K562 (cell line): ENCODE measurements at regions not wholly inside any gene's neighbourhood (a gene's known extent, or its start where the extent isn't known, plus 50 kb on each side); places are given as distances from the start of the nearest gene placed in this dataset.

Experiments
- ATAC-seq: fragments of 200-7000 bp; cut with Tn5 transposase; 3 replicates; pipeline ENCODE4 v1.9.1; 2020; ENCODE audit warnings: moderate library complexity
- BruUV-seq: library from RNA; stranded (reverse); fragments of 400-500 nt; replicated peaks from 2 replicates; lab custom pipeline; 2021; lab: Mats Ljungman, UMichigan
- CTCF ChIA-PET: fragments of 300-600 bp; formaldehyde crosslinking; extraction: SDS; loops from one replicate; lab custom pipeline; 2021; ENCODE audit warnings: low intra/inter-chr PET ratio; lab: Yijun Ruan, JAX
- POLR2A ChIA-PET: fragments of 300-600, 350-650 bp; sonication (Branson Sonifier 250); formaldehyde crosslinking; extraction: SDS; loops from one replicate; lab custom pipeline; 2021; ENCODE audit warnings: antibody characterized with exemption, inconsistent platforms; lab: Yijun Ruan, JAX
- DNase-seq, 4 experiments: peaks; one replicate each; pipeline versions ENCODE4 v3.0.0 to v3.0.0-alpha.2; 2011 to 2018; ENCODE audit warnings: low spot score in 3 of 4, mixed read lengths in 3 of 4; ENCODE audit errors: extremely low read depth in 1 of 4
- FAIRE-seq: peaks from 2 replicates; lab custom pipeline; 2011; peaks lifted over from hg19 to GRCh38; lab: Jason Lieb, UNC
- H2AFZ ChIP-seq: 2 replicates; pipeline ENCODE4 v1.6.0; 2011; ENCODE audit warnings: low read depth, low read length, control low read depth, inconsistent platforms
- H3K27ac ChIP-seq: fragments of 200-600 bp; 3 replicates; pipeline ENCODE4 v1.8.0; 2011; ENCODE audit warnings: low read depth, mild to moderate bottlenecking, control low read depth, inconsistent platforms, low read length, moderate library complexity, mixed read lengths; ENCODE audit errors: extremely low read depth
- H3K27me3 ChIP-seq, 2 experiments: fragments of 300-600 bp in 1 of 2; 2 replicates in 1 of 2; 3 replicates in 1 of 2; pipeline versions ENCODE4 v1.6.0 to v1.8.0; 2011; ENCODE audit warnings: inconsistent platforms in 2 of 2, low read length in 2 of 2, mild to moderate bottlenecking in 1 of 2, mixed read lengths in 1 of 2, moderate library complexity in 1 of 2; ENCODE audit not compliant: control insufficient read depth in 2 of 2, insufficient read depth in 2 of 2
- H3K36me3 ChIP-seq: fragments of 300-600 bp; 3 replicates; pipeline ENCODE4 v1.8.0; 2011; ENCODE audit warnings: mild to moderate bottlenecking, low read length, inconsistent platforms; ENCODE audit not compliant: control insufficient read depth, insufficient read depth
- H3K4me1 ChIP-seq, 2 experiments: fragments of 200-600 bp in 1 of 2; replicated peaks in 1 of 2; 2 replicates in 1 of 2; 3 replicates in 1 of 2; pipeline versions ENCODE4 v1.5.1 to v1.8.0; 2011; ENCODE audit warnings: inconsistent platforms in 2 of 2, low read length in 2 of 2, mild to moderate bottlenecking in 1 of 2, mixed read lengths in 1 of 2, moderate library complexity in 1 of 2; ENCODE audit not compliant: control insufficient read depth in 2 of 2, insufficient read depth in 2 of 2
- H3K4me2 ChIP-seq: 2 replicates; pipeline ENCODE4 v1.6.1; 2011; ENCODE audit warnings: low read length, control low read depth, inconsistent platforms, mixed read lengths; ENCODE audit not compliant: insufficient read depth
- H3K4me3 ChIP-seq: fragments of 200-600 bp; sonication (generic), shearing (Covaris generic); 2 replicates; pipeline ENCODE4 v1.5.1; 2016; ENCODE audit warnings: control low read depth, inconsistent platforms
- H3K79me2 ChIP-seq: fragments of 200-600 bp; 3 replicates; pipeline ENCODE4 v1.8.0; 2011; ENCODE audit warnings: low read length, inconsistent platforms; ENCODE audit not compliant: control insufficient read depth, insufficient read depth
- H3K9ac ChIP-seq, 2 experiments: 2 replicates each; pipeline versions ENCODE4 v1.6.0 to v1.6.1; 2011; ENCODE audit warnings: low read depth in 2 of 2, low read length in 2 of 2, control low read depth in 1 of 2, inconsistent platforms in 1 of 2, mild to moderate bottlenecking in 1 of 2, mixed read lengths in 1 of 2; ENCODE audit not compliant: insufficient read depth in 1 of 2
- H3K9me1 ChIP-seq: one replicate; pipeline ENCODE4 v1.6.0; 2011; ENCODE audit warnings: inconsistent platforms, mild to moderate bottlenecking, low read length, moderate library complexity; ENCODE audit not compliant: control insufficient read depth, insufficient read depth
- H3K9me3 ChIP-seq: replicated peaks from 2 replicates; pipeline ENCODE4 v1.5.1; 2011; ENCODE audit warnings: low read depth, low read length, inconsistent platforms; ENCODE audit not compliant: control insufficient read depth, insufficient read depth
- H4K20me1 ChIP-seq: replicated peaks from 2 replicates; pipeline ENCODE4 v1.6.1; 2011; ENCODE audit warnings: low read length, inconsistent platforms, mixed read lengths; ENCODE audit not compliant: control insufficient read depth, insufficient read depth
- CC2D1A ChIP-seq: fragments of 450-650 bp; IDR thresholded peaks from 2 replicates; pipeline ENCODE4 v1.6.1; 2017; ENCODE audit warnings: mild to moderate bottlenecking
- KLF16 ChIP-seq: IDR thresholded peaks from 2 replicates; pipeline ENCODE4 v1.6.1; 2016; ENCODE audit warnings: antibody characterized with exemption
- PATZ1 ChIP-seq: fragments of 250-450 bp; sonication (Bioruptor Pico); IDR thresholded peaks from 2 replicates; pipeline ENCODE4 v1.5.0; 2020; ENCODE audit warnings: mild to moderate bottlenecking, borderline replicate concordance
- SPI1 ChIP-seq: IDR thresholded peaks from 2 replicates; pipeline ENCODE4 v1.6.1; 2011; ENCODE audit warnings: low read depth, low read length, control low read depth, borderline replicate concordance
- ZNF282 ChIP-seq: sonication (generic); formaldehyde crosslinking; IDR thresholded peaks from 2 replicates; pipeline ENCODE4 v1.8.1; 2023; ENCODE audit warnings: missing genetic modification reagents
- ZSCAN29 ChIP-seq: fragments of 450-650 bp; IDR thresholded peaks from 2 replicates; pipeline ENCODE4 v1.6.1; 2017
- WGBS: fragments of 100-300 bp; shearing (Covaris generic); methylation state at CpG from one replicate; pipeline ENCODE4 v1.1.6; 2016; ENCODE audit warnings: low coverage, mixed read lengths; ENCODE audit not compliant: insufficient coverage; ENCODE audit errors: missing lambda C conversion rate; 5-methylcytosine and 5-hydroxymethylcytosine counted together
- in situ Hi-C: fragments of 300-500 bp; cut with MboI; formaldehyde crosslinking; loops from 4 replicates; pipeline ENCODE4 v1.15.0; 2018; ENCODE audit warnings: inconsistent platforms, mixed read lengths
- intact Hi-C: fragments of 100-400 bp; cut with micrococcal nuclease; formaldehyde crosslinking; loops from 2 replicates; pipeline ENCODE4 v1.14.2; 2022
- TF ChIP-seq, protein P1 (sequence below), 2 experiments: fragments of 450-650 bp; IDR thresholded peaks; 2 replicates each; pipeline ENCODE4 v1.6.1; 2016; ENCODE audit warnings: mild to moderate bottlenecking in 2 of 2, borderline replicate concordance in 1 of 2, low read depth in 1 of 2, moderate library complexity in 1 of 2

DNA sequence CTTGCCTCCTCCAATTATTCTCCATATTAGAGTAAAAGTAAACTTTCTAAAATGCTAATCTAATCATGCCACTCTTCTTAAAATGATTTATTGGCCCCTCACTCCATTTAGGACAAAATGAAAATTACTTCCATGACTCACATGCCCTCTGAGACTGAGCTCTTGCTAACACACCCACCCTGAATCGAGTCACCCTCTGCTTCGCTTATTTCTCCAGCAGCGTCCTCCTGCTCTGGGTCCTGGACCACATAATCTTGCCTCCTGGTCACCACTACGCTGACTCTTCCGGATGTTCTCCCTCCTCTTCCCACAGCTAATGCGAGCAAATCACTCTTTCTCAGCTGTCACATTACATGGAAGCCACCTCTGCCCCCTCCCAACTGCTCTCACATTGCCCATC lies 384.0 kb upstream of the FZD8 start:
- H3K36me3 ChIP-seq: no peaks in the 10 kb centered on the region
- H4K20me1 ChIP-seq: no peaks in the 10 kb centered on the region
- intact Hi-C loops: no loop called here
- H3K4me3 ChIP-seq: no peak overlapping the region
- H3K9ac ChIP-seq: no peak overlapping the region
- H3K79me2 ChIP-seq: no peaks in the 10 kb centered on the region
- no peak for TF ChIP-seq ZSCAN29
- no peak for ATAC-seq
- in situ Hi-C loops: no loop called here
- no peaks in the 10 kb centered on the region for H3K4me1 ChIP-seq
- no peak overlapping the region for H2AFZ ChIP-seq
- POLR2A ChIA-PET: no interaction called here
- no peaks in the 10 kb centered on the region for H3K9me1 ChIP-seq
- CTCF ChIA-PET: no interaction called here
- H3K27ac ChIP-seq: no peak overlapping the region
- no peak for FAIRE-seq
- H3K27me3 ChIP-seq: no peaks in the 10 kb centered on the region
- H3K4me2 ChIP-seq: no peak overlapping the region
- H3K9me3 ChIP-seq: no peaks in the 10 kb centered on the region
- DNase-seq: no peak
- BruUV-seq: no TSS peak
- WGBS: 2% methylated on average over 6 of the region's 6 CpGs

DNA sequence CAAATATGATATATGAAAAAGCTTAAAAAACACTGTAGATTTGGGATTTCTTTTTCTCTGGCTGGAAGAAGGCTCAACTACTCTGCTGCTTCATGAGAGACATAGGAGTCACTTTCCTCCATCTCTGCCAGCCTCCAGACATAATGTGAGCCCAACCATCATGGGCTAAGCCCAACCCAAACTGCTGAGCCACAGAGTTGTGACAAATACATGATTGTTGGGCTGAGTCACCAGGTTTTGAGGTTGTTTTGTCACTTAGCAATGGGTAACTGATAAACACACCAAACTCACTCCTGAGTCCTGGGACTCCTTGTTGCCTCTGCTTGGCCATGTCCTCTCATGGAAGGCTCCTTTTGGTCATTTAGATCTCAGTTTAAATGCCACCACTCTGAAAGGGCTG lies 381.8 kb upstream of the FZD8 start:
- H3K4me2 ChIP-seq: no peak overlapping the region
- CTCF ChIA-PET: no interaction called here
- no peaks in the 10 kb centered on the region for H3K36me3 ChIP-seq
- no peak for ATAC-seq
- no peaks in the 10 kb centered on the region for H3K79me2 ChIP-seq
- no peak for FAIRE-seq
- in situ Hi-C loops (no loop called here), intact Hi-C loops (no loop called here)
- no peak overlapping the region for H3K9ac ChIP-seq
- H3K4me3 ChIP-seq: no peak overlapping the region
- no peaks in the 10 kb centered on the region for H3K9me1 ChIP-seq
- H3K9me3 ChIP-seq: no peaks in the 10 kb centered on the region
- BruUV-seq: no TSS peak
- H3K27ac ChIP-seq: no peak overlapping the region
- H4K20me1 ChIP-seq: no peaks in the 10 kb centered on the region
- DNase-seq: no peak
- POLR2A ChIA-PET: no interaction called here
- H2AFZ ChIP-seq: no peak overlapping the region
- H3K4me1 ChIP-seq: no peaks in the 10 kb centered on the region
- H3K27me3 ChIP-seq: no peaks in the 10 kb centered on the region
- TF ChIP-seq, protein P1, sequence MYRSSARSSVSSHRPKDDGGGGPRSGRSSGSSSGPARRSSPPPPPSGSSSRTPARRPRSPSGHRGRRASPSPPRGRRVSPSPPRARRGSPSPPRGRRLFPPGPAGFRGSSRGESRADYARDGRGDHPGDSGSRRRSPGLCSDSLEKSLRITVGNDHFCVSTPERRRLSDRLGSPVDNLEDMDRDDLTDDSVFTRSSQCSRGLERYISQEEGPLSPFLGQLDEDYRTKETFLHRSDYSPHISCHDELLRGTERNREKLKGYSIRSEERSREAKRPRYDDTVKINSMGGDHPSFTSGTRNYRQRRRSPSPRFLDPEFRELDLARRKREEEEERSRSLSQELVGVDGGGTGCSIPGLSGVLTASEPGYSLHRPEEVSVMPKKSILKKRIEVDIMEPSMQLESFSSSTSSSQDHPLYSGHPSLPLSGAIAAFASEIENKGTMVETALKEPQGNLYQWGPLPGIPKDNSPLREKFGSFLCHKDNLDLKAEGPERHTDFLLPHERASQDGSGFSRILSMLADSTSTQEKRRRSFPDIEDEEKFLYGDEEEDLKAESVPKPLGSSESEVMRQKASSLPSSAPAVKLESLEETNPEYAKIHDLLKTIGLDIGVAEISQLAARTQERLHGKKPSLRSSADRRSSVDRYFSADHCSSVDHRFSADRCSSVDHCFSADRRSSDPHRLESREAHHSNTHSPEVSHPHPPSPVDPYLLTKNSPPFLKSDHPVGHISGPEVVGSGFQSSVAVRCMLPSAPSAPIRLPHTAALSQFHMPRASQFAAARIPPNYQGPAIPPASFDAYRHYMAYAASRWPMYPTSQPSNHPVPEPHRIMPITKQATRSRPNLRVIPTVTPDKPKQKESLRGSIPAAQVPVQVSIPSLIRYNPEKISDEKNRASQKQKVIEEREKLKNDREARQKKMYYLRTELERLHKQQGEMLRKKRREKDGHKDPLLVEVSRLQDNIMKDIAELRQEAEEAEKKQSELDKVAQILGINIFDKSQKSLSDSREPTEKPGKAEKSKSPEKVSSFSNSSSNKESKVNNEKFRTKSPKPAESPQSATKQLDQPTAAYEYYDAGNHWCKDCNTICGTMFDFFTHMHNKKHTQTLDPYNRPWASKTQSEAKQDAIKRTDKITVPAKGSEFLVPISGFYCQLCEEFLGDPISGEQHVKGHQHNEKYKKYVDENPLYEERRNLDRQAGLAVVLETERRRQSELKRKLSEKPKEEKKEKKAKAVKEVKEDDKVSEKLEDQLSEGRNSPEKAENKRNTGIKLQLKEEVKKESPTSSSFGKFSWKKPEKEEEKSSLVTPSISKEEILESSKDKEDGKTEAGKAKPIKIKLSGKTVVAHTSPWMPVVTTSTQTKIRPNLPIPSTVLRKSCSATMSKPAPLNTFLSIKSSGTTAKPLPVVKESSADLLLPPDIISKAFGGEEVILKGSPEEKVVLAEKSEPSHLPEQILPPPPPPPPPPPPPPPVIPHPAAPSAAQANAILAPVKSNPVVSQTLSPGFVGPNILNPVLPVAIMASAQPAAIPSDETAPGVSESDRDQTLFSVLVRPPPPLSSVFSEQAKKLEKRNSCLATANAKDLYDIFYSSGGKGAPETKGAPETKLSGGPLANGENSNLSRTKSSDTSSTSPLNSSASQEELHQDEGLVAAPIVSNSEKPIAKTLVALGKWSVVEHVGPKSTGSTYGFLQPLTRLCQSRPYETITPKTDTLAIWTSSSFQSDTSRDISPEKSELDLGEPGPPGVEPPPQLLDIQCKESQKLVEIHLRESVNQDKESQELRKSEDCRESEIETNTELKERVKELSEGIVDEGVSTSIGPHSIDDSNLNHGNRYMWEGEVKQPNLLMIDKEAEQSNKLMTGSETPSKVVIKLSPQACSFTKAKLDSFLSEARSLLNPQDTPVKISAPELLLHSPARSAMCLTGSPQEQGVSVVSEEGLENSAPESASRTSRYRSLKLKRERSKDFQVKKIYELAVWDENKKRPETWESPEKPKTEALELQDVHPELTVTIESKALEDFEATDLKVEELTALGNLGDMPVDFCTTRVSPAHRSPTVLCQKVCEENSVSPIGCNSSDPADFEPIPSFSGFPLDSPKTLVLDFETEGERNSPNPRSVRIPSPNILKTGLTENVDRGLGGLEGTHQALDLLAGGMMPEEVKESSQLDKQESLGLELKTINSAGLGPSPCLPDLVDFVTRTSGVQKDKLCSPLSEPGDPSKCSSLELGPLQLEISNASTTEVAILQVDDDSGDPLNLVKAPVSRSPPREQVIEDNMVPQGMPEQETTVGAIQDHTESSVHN (IDR thresholded peaks at IDR 0.05; ENCODE audit: borderline replicate concordance in 1 of 2, low read depth in 1 of 2): no peak
- TF ChIP-seq PATZ1 (CRISPR knock-in tag): no peak
- TF ChIP-seq ZNF282 (CRISPR knock-in tag): no peak
- TF ChIP-seq KLF16: no peak
- no peak for TF ChIP-seq SPI1
- no peak for TF ChIP-seq CC2D1A
